ENCODE measurements at regions not wholly inside any gene's neighbourhood (a gene's known extent, or its start where the extent isn't known, plus 50 kb on each side); places are given as distances from the start of the nearest gene placed in this dataset.

GRCh38 chr1:199856216-199856780 is 171.2 kb upstream of the NR5A2 start:
- CTCF ChIA-PET = no interaction called here
- no peak for TF ChIP-seq ZNF175 (tag by site-specific recombination; IDR thresholded peaks at IDR 0.05)
- TF ChIP-seq KLF10 (tag by site-specific recombination; IDR thresholded peaks at IDR 0.05) = no peak
- TF ChIP-seq RBAK (tag by site-specific recombination; IDR thresholded peaks at IDR 0.05) = no peak
- TF ChIP-seq ZNF600 (tag by site-specific recombination; IDR thresholded peaks at IDR 0.05) = no peak
- TF ChIP-seq ZBTB17 (tag by site-specific recombination; IDR thresholded peaks at IDR 0.05) = no peak
- TF ChIP-seq SP3 (tag by site-specific recombination; IDR thresholded peaks at IDR 0.05) = no peak
- TF ChIP-seq ZNF354C (tag by site-specific recombination; IDR thresholded peaks at IDR 0.05; ENCODE audit: borderline replicate concordance, low read depth) = no peak
- no peak for TF ChIP-seq ZNF132 (tag by site-specific recombination; IDR thresholded peaks at IDR 0.05; ENCODE audit: borderline replicate concordance)
- no peak for TF ChIP-seq ZNF670 (tag by site-specific recombination; IDR thresholded peaks at IDR 0.05; ENCODE audit: low read depth)
- no peak for TF ChIP-seq ZBTB48 (tag by site-specific recombination; IDR thresholded peaks at IDR 0.05)
- no peak for TF ChIP-seq ZNF792 (tag by site-specific recombination; IDR thresholded peaks at IDR 0.05)
- TF ChIP-seq ZNF501 (tag by site-specific recombination; IDR thresholded peaks at IDR 0.05) = no peak
- no peak for TF ChIP-seq ZNF2 (tag by site-specific recombination; IDR thresholded peaks at IDR 0.05)
- no peak for TF ChIP-seq YY1 (tag by site-specific recombination; IDR thresholded peaks at IDR 0.05)
- POLR2A ChIA-PET = no interaction called here

GRCh38 chr1:199857108-199857507 is 170.4 kb upstream of the NR5A2 start:
- no peaks in the 10 kb centered on the region for H3K9me3 ChIP-seq (ENCODE audit: control insufficient read depth, insufficient read depth, low read depth, low read length)
- no peaks in the 10 kb centered on the region for H3K4me1 ChIP-seq (ENCODE audit: control insufficient read depth, insufficient read depth, low read length)
- CTCF ChIA-PET = no interaction called here
- no peak overlapping the region for H3K4me3 ChIP-seq (ENCODE audit: low read depth, low read length)
- no peak overlapping the region for H3K27ac ChIP-seq (ENCODE audit: extremely low read depth, low read depth, low read length)
- no peaks in the 10 kb centered on the region for H3K36me3 ChIP-seq (ENCODE audit: control insufficient read depth in 2 of 2, insufficient read depth in 1 of 2, low read length in 2 of 2)
- POLR2A ChIA-PET = no interaction called here
- TF ChIP-seq WT1 (tag by site-specific recombination; IDR thresholded peaks at IDR 0.05) = no peak
- no peak for TF ChIP-seq ZNF280D (tag by site-specific recombination; IDR thresholded peaks at IDR 0.05)
- no peak for TF ChIP-seq ZNF133 (tag by site-specific recombination; IDR thresholded peaks at IDR 0.05)
- TF ChIP-seq KLF10 (tag by site-specific recombination; IDR thresholded peaks at IDR 0.05) = no peak
- TF ChIP-seq ZNF138 (tag by site-specific recombination; IDR thresholded peaks at IDR 0.05; ENCODE audit: borderline replicate concordance) = no peak
- no peak for TF ChIP-seq ZNF830 (tag by site-specific recombination; IDR thresholded peaks at IDR 0.05; ENCODE audit: low read depth)

More at GRCh38 chr1:199856216-199856780, 171.2 kb upstream of the NR5A2 start:
- no peak overlapping the region for H3K27ac ChIP-seq (ENCODE audit: extremely low read depth, low read depth, low read length)
- H3K4me3 ChIP-seq (ENCODE audit: low read depth, low read length) = no peak overlapping the region
- H3K9me3 ChIP-seq (ENCODE audit: control insufficient read depth, insufficient read depth, low read depth, low read length) = no peaks in the 10 kb centered on the region
- no peaks in the 10 kb centered on the region for H3K4me1 ChIP-seq (ENCODE audit: control insufficient read depth, insufficient read depth, low read length)
- H3K36me3 ChIP-seq (ENCODE audit: control insufficient read depth in 2 of 2, insufficient read depth in 1 of 2, low read length in 2 of 2) = no peaks in the 10 kb centered on the region

- ChIA-PET CTCF (no interaction called here), POLR2A (no interaction called here)
- Histone ChIP-seq H3K9me3 (ENCODE audit: control insufficient read depth, insufficient read depth, low read depth, low read length) (no peaks in the 10 kb centered on the region), H3K4me1 (ENCODE audit: control insufficient read depth, insufficient read depth, low read length) (no peaks in the 10 kb centered on the region), H3K36me3 (ENCODE audit: control insufficient read depth in 2 of 2, insufficient read depth in 1 of 2, low read length in 2 of 2) (no peaks in the 10 kb centered on the region), H3K4me3 (ENCODE audit: low read depth, low read length) (no peak overlapping the region), H3K27ac (ENCODE audit: extremely low read depth, low read depth, low read length) (no peak overlapping the region)
- TF ChIP-seq TRIM28 (IDR thresholded peaks at IDR 0.05; ENCODE audit: borderline replicate concordance, low read length) (no peak), ZNF26 (tag by site-specific recombination; IDR thresholded peaks at IDR 0.05) (no peak), ZNF645 (tag by site-specific recombination; IDR thresholded peaks at IDR 0.05) (no peak), REPIN1 (tag by site-specific recombination; IDR thresholded peaks at IDR 0.05; ENCODE audit: low read depth) (no peak), ZNF398 (tag by site-specific recombination; IDR thresholded peaks at IDR 0.05) (no peak), ZNF624 (tag by site-specific recombination; IDR thresholded peaks at IDR 0.05) (no peak), ZNF174 (tag by site-specific recombination; IDR thresholded peaks at IDR 0.05) (no peak), ZNF600 (tag by site-specific recombination; IDR thresholded peaks at IDR 0.05) (no peak)
These were observed 170.0 kb upstream of the NR5A2 start for GRCh38 chr1:199857516-199857915.

Measured in HEK293 (cell line).